Activated CD4-positive, CD25-positive, alpha-beta regulatory T cell treated with anti-CD3 and anti-CD28 coated beads, Interleukin-2, amount 50 U/mL, for 24 hours (primary cell): ENCODE measurements at regions not wholly inside any gene's neighbourhood (a gene's known extent, or its start where the extent isn't known, plus 50 kb on each side); places are given as distances from the start of the nearest gene placed in this dataset.

Experiments used
- ATAC-seq, 2 donors: fragments of 150-1000 bp; cut with Tn5 transposase; one replicate each; pipeline ENCODE4 v1.10.0; 2021; ENCODE audit warnings: mild to moderate bottlenecking in 1 of 2, moderate library complexity in 1 of 2

GRCh38 chr20:11375335-11375734, 542.4 kb upstream of the BTBD3 start:
- ATAC-seq, result no peak

- ATAC-seq, result no peak
Observed at GRCh38 chr20:11375966-11376365, 541.7 kb upstream of the BTBD3 start.

- ATAC-seq, result no peak
Observed at GRCh38 chr20:11376420-11376819, 541.3 kb upstream of the BTBD3 start.

DNA sequence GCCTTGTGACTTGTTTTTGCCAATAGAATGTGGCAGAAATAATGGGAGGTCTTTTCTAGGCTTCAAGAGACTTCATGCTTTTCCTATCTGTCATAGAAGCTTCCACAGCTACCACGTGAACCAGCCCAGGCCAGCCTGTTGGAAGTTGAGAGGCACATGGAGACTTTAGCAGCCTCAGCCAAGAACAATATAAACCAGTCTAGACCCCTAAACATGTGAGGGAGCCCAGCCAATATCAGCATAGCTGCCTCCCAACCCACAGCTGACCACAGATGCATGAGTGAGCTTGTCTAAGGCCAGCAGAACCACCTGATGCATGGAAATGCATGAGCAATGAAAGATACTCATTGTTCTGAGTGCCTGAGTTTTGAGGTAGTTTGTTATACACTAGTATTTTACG, 540.7 kb upstream of the BTBD3 start:
- no peak for ATAC-seq

DNA sequence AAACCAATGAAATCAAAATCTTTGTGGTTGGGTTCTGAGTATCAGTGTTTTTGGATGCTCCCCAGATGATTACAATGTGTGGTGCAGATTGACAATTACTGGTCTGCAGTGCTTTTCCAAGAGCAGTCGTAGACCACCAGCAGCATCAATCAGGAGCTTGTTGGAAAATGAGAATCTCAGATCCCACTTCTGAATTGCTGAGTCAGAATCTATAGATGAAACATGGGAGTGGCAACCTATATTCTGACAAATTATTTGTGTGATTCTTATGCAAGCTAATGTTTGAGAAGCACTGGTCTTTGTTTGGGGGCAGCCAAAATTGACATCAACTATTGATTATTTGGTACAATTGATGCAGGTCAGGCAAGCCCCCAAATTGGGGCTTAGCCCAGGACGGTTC, 539.9 kb upstream of the BTBD3 start:
- ATAC-seq, result no peak

DNA sequence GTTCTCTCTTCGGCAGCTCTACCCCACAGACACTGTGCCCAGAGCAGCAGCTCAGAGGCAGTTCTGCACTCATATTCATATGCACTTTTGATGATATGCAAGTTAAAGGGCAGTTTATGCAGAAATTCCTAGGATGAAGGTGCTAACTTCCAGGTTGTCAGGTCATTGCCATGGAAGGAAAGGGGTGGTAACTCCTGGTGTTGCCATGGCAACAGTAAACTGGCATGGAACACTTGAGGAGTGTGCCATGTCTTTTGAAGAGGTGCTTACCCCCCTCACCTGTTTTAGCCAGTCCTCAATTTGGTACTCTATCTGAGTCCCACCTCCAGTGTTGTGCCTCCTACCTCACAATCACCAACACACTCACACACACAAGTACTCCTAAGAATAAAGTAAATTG, 539.4 kb upstream of the BTBD3 start:
- ATAC-seq, result no peak

DNA sequence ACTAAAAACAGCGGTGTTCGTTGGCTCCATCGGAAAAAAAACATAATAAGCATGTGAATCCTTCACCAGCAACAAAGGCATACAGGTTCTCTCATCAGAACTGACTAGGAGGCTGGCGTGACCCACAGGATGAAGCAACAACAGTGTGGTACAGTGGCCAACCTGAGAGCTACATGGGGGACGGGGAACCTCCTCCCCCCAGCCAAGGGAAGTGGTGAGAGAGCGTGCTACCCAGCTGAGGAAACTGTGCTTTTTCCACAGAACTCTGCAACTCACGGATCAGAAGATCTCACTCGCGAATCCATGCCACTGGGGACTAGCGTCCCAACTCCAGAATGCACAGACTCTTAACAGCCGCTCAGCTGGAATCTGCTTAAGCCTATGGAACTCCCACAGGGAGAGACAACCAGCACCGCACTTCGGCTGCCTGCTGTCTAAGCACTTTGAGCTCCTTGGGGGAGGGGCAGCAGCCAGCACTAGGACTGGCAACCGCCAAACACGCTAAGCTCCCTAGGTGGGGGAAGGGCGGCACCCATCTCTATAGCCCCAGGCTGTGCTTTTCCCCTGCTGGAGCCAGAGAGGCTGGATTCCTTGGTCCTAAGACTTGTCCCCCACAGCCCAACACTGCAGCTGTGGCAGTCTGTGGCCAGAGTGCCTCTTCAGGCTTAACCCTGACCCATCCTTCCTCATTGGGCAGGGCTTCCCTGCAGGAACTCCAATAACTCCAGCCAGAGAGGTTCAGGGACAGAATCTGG, 538.3 kb upstream of the BTBD3 start:
- no peak for ATAC-seq

- no peak for ATAC-seq
Observed at GRCh38 chr20:11380283-11380682, 537.4 kb upstream of the BTBD3 start.

GRCh38 chr20:11387189-11387754, 530.4 kb upstream of the BTBD3 start:
- ATAC-seq, result no peak

GRCh38 chr20:11389186-11389585, 528.5 kb upstream of the BTBD3 start:
- ATAC-seq, result no peak

GRCh38 chr20:11391591-11391990, 526.1 kb upstream of the BTBD3 start:
- ATAC-seq, result no peak

- ATAC-seq, result no peak
Observed at GRCh38 chr20:11394145-11394833, 523.4 kb upstream of the BTBD3 start.

- ATAC-seq, result no peak
Observed at GRCh38 chr20:11395581-11395980, 522.1 kb upstream of the BTBD3 start.

- ATAC-seq, result no peak
Observed at GRCh38 chr20:11401988-11402387, 515.7 kb upstream of the BTBD3 start.

DNA sequence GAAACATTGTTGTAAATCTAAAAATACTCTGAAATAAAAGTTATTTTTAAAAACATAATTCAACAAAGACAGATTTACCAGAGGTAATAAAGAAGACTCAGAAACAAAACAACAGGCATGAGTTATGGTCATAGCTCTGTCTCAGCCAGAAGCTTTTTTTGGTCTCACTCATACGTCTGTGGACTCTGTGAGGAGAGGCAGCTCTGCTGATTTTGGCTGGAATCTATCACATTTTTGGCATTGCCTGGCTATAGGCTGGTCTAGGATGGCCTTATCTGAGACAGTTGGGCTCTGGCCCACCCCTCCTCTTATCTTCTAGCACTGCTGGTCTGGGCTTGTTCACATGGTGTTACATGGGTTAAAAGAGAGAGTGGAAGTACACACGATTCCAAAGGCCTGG, 514.0 kb upstream of the BTBD3 start:
- no peak for ATAC-seq

- no peak for ATAC-seq
Observed at GRCh38 chr20:11406877-11407276, 510.8 kb upstream of the BTBD3 start.

- ATAC-seq, result no peak
Observed at GRCh38 chr20:11409561-11409960, 508.1 kb upstream of the BTBD3 start.

DNA sequence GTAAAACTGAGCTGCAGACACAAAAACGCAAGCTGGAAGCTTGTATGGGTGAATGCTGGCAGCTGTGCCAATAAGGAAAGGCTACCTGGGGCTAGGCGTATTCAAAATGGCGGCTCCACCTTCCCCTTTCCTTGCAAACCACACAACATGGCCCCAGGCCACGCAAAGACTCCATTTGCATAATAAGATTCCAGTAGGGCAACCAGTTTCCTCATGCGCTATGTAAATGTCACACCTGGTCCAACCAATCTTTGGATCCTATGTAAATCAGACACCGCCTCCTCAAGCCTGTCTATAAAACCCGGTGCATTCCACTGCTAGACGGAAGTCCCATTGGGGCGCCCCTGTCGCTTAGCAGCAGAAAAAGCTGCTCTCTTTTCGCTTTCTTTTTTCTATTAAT, 505.9 kb upstream of the BTBD3 start:
- ATAC-seq, result no peak

- ATAC-seq, result no peak
Observed at GRCh38 chr20:11426948-11427347, 490.7 kb upstream of the BTBD3 start.

DNA sequence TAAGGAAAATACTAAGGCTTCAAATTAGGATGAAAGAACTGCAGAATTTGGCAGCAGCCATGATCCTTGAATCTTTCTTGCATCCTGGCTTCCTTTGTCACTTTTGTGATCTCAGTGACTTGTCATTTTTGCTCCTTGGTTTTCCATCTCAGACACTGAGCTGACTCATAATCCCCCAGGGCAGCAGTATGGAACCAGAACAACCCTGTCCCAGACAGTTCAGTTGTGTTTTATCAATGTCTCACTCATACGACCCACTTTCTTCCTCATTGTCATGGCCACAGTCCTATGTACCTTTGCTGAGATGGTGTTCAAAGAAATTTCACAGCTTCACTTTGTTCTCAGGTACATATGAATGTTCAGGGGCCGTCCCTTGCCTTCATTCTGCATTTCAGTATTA, 488.5 kb upstream of the BTBD3 start:
- no peak for ATAC-seq

DNA sequence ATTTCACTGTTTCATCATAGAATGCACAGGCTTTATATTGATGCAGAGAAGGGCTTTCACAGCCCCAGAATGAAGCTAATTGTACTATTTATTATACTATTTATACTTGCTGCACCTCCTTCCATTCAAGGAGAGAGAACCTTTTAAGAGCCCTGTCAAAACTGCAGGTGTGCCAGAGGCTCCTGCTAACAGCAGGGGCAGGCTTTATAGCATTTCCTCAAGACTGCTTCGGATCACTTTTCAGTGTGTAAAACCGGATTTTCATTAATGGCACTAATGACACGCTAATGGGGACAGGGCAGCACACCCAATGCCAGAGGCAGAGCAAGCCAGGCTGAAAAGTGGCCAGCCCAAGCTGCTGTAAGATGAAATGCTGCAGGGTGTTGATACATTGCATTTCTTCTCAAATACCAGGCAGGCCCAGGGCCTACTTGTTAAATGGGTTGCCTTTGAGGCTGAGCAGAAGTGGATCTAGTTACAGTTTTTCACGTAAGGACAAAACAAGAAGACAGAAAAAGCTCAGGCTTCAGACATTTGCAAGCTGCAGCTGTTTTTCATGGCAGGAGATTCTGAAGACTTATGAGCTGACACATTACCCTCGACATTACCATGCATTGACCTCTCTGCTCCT, 487.7 kb upstream of the BTBD3 start:
- no peak for ATAC-seq

DNA sequence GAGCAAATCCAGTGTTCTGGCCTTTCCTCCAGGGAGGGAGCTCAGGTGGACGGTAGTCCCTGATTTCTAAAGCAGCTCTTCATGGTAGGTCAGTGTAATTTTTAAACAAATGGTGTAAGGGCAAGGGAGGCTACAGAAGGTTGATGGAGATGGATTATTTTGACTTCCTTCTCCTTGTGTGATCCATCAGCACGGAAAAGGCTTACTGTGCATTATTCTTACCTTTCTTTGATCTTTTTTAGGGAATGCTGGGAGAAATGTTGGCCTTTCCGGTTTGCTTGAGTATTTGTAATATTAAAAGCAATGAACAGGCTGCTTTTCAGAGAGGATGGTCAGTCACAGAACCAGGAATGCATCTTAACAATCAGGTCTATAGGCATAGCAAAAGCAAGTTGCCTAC, 487.0 kb upstream of the BTBD3 start:
- no peak for ATAC-seq

GRCh38 chr20:11431621-11432020, 486.1 kb upstream of the BTBD3 start:
- ATAC-seq, result no peak

DNA sequence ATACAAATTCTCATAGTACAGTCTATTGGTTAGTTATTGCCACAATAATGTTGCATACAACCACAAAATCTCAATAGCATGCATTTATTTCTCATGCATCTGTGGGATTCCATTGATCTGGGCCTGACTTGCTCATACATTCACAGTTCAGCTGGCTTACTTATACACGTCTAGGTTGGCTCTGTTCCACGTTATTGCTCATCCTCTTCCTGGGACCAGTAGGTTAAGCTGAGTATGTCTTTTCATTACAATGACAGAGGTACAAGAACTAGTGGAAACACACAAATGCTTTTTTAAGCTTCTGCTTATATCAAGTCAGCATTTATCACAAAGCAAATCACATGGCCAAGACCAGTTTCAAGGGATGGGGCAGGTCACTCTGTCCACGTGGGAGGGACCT, 485.3 kb upstream of the BTBD3 start:
- no peak for ATAC-seq
